ENCODE measurements at regions not wholly inside any gene's neighbourhood (a gene's known extent, or its start where the extent isn't known, plus 50 kb on each side); places are given as distances from the start of the nearest gene placed in this dataset.

DNA sequence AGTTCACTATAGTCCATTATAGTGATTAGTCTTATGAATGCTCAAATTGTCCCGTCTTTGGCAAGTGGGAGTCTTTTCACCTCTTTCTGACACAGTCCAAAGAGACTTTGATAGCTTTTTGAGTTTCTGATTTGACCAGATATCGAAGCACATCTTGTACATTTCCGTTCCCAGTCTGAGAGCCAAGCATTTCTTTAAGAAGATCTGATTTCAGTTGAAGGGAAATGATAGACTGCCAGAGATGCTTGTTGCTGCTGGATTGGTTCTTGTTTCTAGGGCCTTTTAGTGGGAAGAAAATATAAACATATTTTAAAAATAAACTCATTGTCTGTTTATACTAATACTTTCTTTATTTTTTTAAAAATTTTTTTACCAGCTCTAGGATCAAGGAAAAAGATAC lies 54.1 kb upstream of the IER3 start:
- no peak for TF ChIP-seq CTCF (IDR thresholded peaks at IDR 0.05)
- intact Hi-C loops (cut with DNase I), result no loop called here
- H3K27ac ChIP-seq, result peak overlapping the region in 5 of 10 donors; percentile 27 to 54 (median 38)

DNA sequence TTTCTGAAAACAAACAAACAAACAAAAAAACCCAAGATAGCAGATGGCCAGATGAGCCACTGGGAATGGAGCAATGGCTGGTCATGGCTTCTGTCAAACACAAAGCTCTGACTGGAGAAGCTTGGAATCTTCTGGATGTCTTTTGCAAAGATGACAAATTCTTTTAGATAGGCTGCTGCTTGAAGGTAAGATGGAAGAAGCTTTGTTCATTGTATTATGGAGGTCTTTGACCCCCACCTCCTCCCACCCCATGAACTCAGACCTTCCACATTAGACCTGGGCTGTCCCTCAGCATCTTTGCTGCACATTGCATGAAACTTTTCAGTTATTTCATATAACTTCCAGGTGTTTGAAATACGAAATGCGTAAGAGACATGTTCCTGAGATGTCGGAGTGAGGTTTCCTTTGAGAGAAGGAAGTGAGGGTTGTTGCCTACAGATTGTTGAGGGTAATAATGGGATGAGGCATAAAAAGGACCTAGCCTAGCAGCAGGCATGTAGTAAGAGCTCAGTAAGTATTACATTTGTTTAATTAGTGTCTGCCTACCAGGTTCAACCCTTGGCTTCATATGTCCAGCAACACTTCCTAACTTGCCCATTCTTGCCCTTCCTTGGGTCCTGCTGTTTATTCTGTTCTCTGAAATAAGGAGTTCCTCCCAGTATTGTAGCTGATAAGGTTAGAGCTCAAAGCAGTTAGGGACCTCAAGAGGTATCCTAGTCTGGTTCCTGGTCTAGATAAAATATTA lies 51.4 kb upstream of the IER3 start:
- H3K4me3 ChIP-seq, result no peak overlapping the region
- peaks cover 0 to 54% (median 8%) of the 10 kb centered on the region in 9 donors for H3K4me1 ChIP-seq
- H3K27ac ChIP-seq, result peak overlapping the region in 1 of 10 donors; percentile 92
- intact Hi-C loops (cut with DNase I), result no loop called here
- no peak for TF ChIP-seq CTCF (IDR thresholded peaks at IDR 0.05)
- 88 to 94% methylated on average over 3 of the region's 3 CpGs for WGBS, 2 donors
- H3K9me3 ChIP-seq, result no peaks in the 10 kb centered on the region
- no peaks in the 10 kb centered on the region for H3K27me3 ChIP-seq
- no peak for DNase-seq
- no peak for ATAC-seq
- no peaks in the 10 kb centered on the region for H3K36me3 ChIP-seq

More for the DNA sequence above, 54.1 kb upstream of the IER3 start:
- Histone ChIP-seq H3K4me1 (peaks cover 0 to 47% (median 10%) of the 10 kb centered on the region in 9 donors), H3K9me3 (no peaks in the 10 kb centered on the region), H3K4me3 (no peak overlapping the region), H3K27me3 (no peaks in the 10 kb centered on the region), H3K36me3 (no peaks in the 10 kb centered on the region)
- ATAC-seq, result peak in 1 of 8 donors; percentile 9
- no peak for DNase-seq
- 63 to 71% methylated on average over 3 of the region's 3 CpGs for WGBS, 2 donors

Measured in heart right ventricle (tissue), 16 donors.